ENCODE measurements at regions not wholly inside any gene's neighbourhood (a gene's known extent, or its start where the extent isn't known, plus 50 kb on each side); places are given as distances from the start of the nearest gene placed in this dataset.

DNA sequence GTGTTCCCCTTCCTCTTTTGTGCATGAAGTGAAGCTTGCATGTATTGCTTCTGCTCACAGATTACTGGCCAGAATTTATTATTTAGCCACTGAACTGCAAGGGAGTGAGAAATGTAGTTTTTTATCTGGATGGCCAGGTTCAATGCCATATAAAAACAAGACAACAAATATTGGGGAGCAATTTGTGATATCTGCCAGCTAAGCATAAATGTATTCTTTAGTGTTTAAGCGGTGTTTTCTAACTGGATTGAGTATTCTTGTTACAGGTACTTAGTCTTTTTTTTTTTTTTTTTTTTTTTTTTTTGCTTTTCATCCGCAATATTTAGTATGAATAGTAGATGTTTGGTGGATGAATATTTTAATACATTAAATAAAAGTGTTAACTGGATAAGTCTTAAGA, 158.2 kb downstream of the TFAP2B start:
- CTCF ChIA-PET, result no interaction called here
- no peak for DNase-seq (ENCODE audit: low spot score)
- H3K27ac ChIP-seq, result no peak overlapping the region
- TF ChIP-seq CTCF (conservative IDR thresholded peaks at IDR 0.05; ENCODE audit: low read depth), result no peak
- POLR2A ChIA-PET (ENCODE audit: low non-redundant PET), result no interaction called here

DNA sequence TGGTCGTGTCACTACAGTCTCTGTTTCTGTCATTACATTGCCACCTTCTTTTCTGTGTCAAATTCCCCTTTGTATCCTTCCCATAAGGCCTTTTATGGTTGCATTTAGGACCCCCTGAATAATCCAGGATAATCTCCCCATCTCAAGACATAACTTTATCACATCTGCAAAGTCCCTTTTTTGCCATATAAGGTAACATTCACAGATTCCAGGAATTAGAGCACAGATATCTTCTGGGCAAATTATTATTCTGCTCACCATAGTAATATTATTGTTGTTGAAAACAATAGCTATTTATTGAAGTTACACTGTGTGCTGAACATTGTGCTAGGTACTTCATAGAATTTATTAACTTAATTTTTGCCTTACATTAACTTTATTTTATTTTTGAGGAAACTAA, 159.1 kb downstream of the TFAP2B start:
- CTCF ChIA-PET, result no interaction called here
- POLR2A ChIA-PET (ENCODE audit: low non-redundant PET), result no interaction called here
- TF ChIP-seq CTCF (conservative IDR thresholded peaks at IDR 0.05; ENCODE audit: low read depth), result no peak
- no peak overlapping the region for H3K27ac ChIP-seq
- no peak for DNase-seq (ENCODE audit: low spot score)

DNA sequence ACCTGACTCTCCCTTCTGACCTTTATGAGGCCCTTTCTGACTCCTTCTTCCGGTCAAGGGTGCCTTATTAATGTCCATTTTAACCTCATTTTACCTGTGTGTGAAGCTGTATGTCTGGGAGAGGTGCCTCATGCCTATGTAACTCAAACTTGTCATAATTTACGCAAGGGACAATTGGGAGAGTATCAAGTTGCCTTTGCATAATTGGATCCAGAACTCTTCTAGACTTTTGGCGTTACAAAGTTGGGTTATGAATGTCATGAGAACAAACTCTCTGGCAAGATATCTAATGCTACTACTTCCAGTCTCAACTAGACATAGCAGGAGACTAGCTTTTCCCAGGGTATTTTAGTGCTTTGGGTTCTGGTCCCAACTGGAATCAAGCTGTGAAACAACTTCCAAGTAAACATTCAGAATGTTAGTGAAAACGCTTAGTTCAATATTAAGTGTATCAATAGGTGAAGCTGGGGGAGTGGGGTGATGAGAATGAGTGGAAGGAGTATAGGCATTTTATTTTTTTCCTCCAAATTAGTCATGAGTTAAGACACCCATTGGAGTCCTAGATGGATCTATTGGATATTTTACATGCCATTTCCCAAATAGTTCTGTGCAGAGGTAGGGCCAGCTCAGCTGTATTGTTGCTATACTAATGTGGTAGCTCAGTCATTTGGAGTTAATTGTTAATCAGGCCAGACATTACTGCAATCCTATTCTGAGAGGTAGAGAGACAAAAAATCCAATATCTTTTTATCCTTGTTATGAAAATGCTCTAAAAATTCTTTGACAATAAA, 159.9 kb downstream of the TFAP2B start:
- ChIA-PET CTCF (no interaction called here), POLR2A (ENCODE audit: low non-redundant PET) (no interaction called here)
- H3K27ac ChIP-seq, result no peak overlapping the region
- DNase-seq (ENCODE audit: low spot score), result no peak
- TF ChIP-seq CTCF (conservative IDR thresholded peaks at IDR 0.05; ENCODE audit: low read depth), result no peak

DNA sequence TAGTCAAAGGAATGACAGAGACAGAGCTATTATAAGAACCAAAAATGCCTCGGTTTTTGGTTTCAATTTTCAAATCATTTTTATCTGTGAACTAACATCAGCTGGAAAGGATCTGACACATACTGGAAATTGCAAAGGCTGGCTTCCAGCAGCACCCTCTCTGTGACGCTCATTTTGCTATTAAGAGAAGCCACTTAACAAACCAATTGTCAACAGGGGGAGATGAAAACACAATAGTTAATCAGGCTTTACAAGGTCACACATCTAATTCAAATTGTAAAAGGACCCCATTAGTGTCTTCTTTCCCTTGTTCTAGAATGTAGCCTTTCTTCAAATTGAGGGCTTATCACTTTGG, 160.5 kb downstream of the TFAP2B start:
- no peak for TF ChIP-seq CTCF (conservative IDR thresholded peaks at IDR 0.05; ENCODE audit: low read depth)
- ChIA-PET CTCF (no interaction called here), POLR2A (ENCODE audit: low non-redundant PET) (no interaction called here)
- no peak overlapping the region for H3K27ac ChIP-seq
- DNase-seq (ENCODE audit: low spot score), result no peak

GRCh38 chr6:50984135-50984534, 165.5 kb downstream of the TFAP2B start:
- no peak for TF ChIP-seq CTCF (conservative IDR thresholded peaks at IDR 0.05; ENCODE audit: low read depth)
- no peak overlapping the region for H3K27ac ChIP-seq
- ChIA-PET CTCF (no interaction called here), POLR2A (ENCODE audit: low non-redundant PET) (no interaction called here)
- DNase-seq (ENCODE audit: low spot score), result no peak

DNA sequence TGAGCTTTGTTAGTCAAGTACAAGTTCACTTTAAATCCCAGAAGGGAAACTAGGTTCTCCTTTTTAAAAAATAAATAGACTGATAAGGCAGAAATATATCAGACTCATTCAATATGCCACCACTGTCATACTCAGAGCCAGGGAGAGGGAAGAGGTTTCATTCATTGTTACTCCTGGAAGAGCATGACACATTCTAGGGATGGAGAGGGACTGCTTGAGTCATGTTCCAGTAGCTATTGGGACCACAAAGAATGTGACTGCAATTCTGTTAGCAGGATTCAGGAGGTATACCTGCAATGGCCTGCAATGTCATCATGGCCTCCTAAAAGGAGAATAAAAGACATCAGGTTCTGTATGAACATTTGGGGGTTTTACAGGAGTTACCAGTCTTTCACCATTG, 167.6 kb downstream of the TFAP2B start:
- CTCF ChIA-PET, result no interaction called here
- no peak for DNase-seq (ENCODE audit: low spot score)
- H3K27ac ChIP-seq, result no peak overlapping the region
- TF ChIP-seq CTCF (conservative IDR thresholded peaks at IDR 0.05; ENCODE audit: low read depth), result no peak
- POLR2A ChIA-PET (ENCODE audit: low non-redundant PET), result no interaction called here
